ENCODE measurements at regions not wholly inside any gene's neighbourhood (a gene's known extent, or its start where the extent isn't known, plus 50 kb on each side); places are given as distances from the start of the nearest gene placed in this dataset.

DNA sequence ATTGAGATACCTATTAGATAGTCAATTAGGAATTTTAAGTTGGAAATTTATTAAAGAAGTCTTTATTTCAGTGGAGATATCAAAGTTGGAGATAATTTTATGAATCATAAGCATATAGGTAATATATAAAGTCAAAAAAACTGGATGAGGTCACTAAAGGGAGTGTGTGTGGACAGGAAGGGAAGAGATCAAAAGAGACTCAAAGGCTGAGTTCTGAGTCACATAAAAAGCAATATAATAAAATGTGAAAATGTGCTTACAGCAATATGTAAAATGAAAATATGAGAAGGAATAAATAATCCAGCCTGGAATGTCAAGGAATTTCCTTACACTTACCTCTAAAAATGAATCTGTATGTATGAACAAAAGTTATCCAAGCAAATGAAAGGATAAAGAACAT is 583.3 kb upstream of the SORCS1 start:
- no peaks in the 10 kb centered on the region for H3K9me3 ChIP-seq
- no peak for DNase-seq
- intact Hi-C loops (cut with DNase I) = no loop called here
- H3K27ac ChIP-seq = no peak overlapping the region
- TF ChIP-seq, protein P1, sequence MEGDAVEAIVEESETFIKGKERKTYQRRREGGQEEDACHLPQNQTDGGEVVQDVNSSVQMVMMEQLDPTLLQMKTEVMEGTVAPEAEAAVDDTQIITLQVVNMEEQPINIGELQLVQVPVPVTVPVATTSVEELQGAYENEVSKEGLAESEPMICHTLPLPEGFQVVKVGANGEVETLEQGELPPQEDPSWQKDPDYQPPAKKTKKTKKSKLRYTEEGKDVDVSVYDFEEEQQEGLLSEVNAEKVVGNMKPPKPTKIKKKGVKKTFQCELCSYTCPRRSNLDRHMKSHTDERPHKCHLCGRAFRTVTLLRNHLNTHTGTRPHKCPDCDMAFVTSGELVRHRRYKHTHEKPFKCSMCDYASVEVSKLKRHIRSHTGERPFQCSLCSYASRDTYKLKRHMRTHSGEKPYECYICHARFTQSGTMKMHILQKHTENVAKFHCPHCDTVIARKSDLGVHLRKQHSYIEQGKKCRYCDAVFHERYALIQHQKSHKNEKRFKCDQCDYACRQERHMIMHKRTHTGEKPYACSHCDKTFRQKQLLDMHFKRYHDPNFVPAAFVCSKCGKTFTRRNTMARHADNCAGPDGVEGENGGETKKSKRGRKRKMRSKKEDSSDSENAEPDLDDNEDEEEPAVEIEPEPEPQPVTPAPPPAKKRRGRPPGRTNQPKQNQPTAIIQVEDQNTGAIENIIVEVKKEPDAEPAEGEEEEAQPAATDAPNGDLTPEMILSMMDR (IDR thresholded peaks at IDR 0.05) = no peak
- H3K9ac ChIP-seq (ENCODE audit: low read depth in 2 of 2, low read length in 2 of 2) = no peak overlapping the region
- H3K4me1 ChIP-seq = no peaks in the 10 kb centered on the region
- no peaks in the 10 kb centered on the region for H3K27me3 ChIP-seq
- H3K36me3 ChIP-seq = no peaks in the 10 kb centered on the region
- H3K4me3 ChIP-seq = no peak overlapping the region

GRCh38 chr10:107741971-107742370 is 577.5 kb upstream of the SORCS1 start:
- Histone ChIP-seq H3K27ac (no peak overlapping the region), H3K9me3 (no peaks in the 10 kb centered on the region), H3K27me3 (no peaks in the 10 kb centered on the region), H3K4me1 (no peaks in the 10 kb centered on the region), H3K36me3 (no peaks in the 10 kb centered on the region), H3K4me3 (no peak overlapping the region), H3K9ac (ENCODE audit: low read depth in 2 of 2, low read length in 2 of 2) (no peak overlapping the region)
- intact Hi-C loops (cut with DNase I) = no loop called here
- DNase-seq = no peak
- TF ChIP-seq, protein P1 (IDR thresholded peaks at IDR 0.05) = no peak

- Histone ChIP-seq H3K27me3 (no peaks in the 10 kb centered on the region), H3K4me3 (no peak overlapping the region), H3K9ac (ENCODE audit: low read depth in 2 of 2, low read length in 2 of 2) (no peak overlapping the region), H3K36me3 (no peaks in the 10 kb centered on the region), H3K4me1 (no peaks in the 10 kb centered on the region), H3K9me3 (no peaks in the 10 kb centered on the region), H3K27ac (no peak overlapping the region)
- TF ChIP-seq, protein P1 (IDR thresholded peaks at IDR 0.05) = no peak
- intact Hi-C loops (cut with DNase I) = no loop called here
- no peak for DNase-seq
Observed at GRCh38 chr10:107740962-107741690, 576.6 kb upstream of the SORCS1 start.

- TF ChIP-seq, protein P1 (IDR thresholded peaks at IDR 0.05) = no peak
- Histone ChIP-seq H3K4me3 (no peak overlapping the region), H3K27me3 (no peaks in the 10 kb centered on the region), H3K9me3 (no peaks in the 10 kb centered on the region), H3K9ac (ENCODE audit: low read depth in 2 of 2, low read length in 2 of 2) (no peak overlapping the region), H3K4me1 (no peaks in the 10 kb centered on the region), H3K27ac (no peak overlapping the region), H3K36me3 (no peaks in the 10 kb centered on the region)
- no peak for DNase-seq
- intact Hi-C loops (cut with DNase I) = no loop called here
Observed at GRCh38 chr10:107739951-107740350, 575.4 kb upstream of the SORCS1 start.

DNA sequence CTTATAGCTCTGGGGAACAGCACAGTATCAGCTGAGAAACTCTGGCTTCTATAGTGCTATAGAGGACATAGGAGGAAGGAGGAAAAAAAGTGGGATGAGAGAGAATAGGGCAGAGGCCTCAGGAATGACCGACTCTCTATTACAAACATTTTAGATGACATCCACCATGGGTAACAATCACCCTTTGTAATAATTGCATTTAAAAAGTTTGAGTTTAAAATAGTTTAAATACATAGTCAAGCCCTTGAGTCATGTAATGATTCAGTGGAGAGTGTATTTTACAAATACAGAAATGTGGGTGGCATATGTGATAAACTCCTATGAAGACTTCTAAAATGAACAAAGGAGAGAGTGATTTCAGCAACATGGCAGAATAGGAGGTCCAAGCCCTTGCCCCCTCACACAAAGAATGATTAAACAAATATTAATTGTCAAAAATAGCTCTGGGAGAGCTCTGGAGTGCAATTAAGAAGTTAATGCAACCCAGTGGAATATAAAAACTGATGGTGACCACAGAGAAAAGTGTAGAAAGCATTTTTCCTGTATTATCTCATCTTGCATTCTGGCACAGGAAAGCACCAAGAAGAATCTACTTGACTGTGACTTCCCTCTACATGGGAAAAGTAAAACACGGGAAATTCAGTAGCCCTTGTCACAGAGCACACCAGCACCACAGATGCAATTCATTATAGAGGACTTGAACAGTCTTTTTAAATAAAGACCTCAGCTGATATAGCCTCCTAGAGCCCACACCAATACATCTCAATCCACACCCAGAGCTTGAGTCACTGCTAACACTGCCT is 569.0 kb upstream of the SORCS1 start:
- Histone ChIP-seq H3K27me3 (no peaks in the 10 kb centered on the region), H3K4me1 (no peaks in the 10 kb centered on the region), H3K9ac (ENCODE audit: low read depth in 2 of 2, low read length in 2 of 2) (no peak overlapping the region), H3K4me3 (no peak overlapping the region), H3K27ac (no peak overlapping the region), H3K36me3 (no peaks in the 10 kb centered on the region), H3K9me3 (no peaks in the 10 kb centered on the region)
- intact Hi-C loops (cut with DNase I) = no loop called here
- TF ChIP-seq, protein P1 (IDR thresholded peaks at IDR 0.05) = no peak
- no peak for DNase-seq

Measured in colonic mucosa (tissue), 4 donors.